ENCODE measurements at regions not wholly inside any gene's neighbourhood (a gene's known extent, or its start where the extent isn't known, plus 50 kb on each side); places are given as distances from the start of the nearest gene placed in this dataset.

GRCh38 chr12:9334964-9335363 lies 126.8 kb upstream of the PZP start:
- TF ChIP-seq SPI1 (IDR thresholded peaks at IDR 0.05; ENCODE audit: borderline replicate concordance, low read depth): no peak
- no peak for TF ChIP-seq GABPA (IDR thresholded peaks at IDR 0.05; ENCODE audit: low read depth)
- no peak for TF ChIP-seq REST (IDR thresholded peaks at IDR 0.05; ENCODE audit: insufficient replicate concordance, low read depth)
- no peak for TF ChIP-seq POLR2AphosphoS5 (IDR thresholded peaks at IDR 0.05; ENCODE audit: low read depth)
- TF ChIP-seq, protein P1, sequence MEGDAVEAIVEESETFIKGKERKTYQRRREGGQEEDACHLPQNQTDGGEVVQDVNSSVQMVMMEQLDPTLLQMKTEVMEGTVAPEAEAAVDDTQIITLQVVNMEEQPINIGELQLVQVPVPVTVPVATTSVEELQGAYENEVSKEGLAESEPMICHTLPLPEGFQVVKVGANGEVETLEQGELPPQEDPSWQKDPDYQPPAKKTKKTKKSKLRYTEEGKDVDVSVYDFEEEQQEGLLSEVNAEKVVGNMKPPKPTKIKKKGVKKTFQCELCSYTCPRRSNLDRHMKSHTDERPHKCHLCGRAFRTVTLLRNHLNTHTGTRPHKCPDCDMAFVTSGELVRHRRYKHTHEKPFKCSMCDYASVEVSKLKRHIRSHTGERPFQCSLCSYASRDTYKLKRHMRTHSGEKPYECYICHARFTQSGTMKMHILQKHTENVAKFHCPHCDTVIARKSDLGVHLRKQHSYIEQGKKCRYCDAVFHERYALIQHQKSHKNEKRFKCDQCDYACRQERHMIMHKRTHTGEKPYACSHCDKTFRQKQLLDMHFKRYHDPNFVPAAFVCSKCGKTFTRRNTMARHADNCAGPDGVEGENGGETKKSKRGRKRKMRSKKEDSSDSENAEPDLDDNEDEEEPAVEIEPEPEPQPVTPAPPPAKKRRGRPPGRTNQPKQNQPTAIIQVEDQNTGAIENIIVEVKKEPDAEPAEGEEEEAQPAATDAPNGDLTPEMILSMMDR (IDR thresholded peaks at IDR 0.05; ENCODE audit: insufficient read depth, low read length): no peak
- Histone ChIP-seq H3K27ac (replicated peaks) (peak overlapping the region; percentile 90), H3K4me3 (replicated peaks; ENCODE audit: insufficient read depth, low read length) (no peak overlapping the region), H3K27me3 (ENCODE audit: insufficient read depth, poor library complexity, severe bottlenecking) (no peaks in the 10 kb centered on the region)
- DNase-seq (ENCODE audit: low read depth in 1 of 2, low spot score in 1 of 2): no peak

GRCh38 chr12:9334041-9334692 lies 126.0 kb upstream of the PZP start:
- H3K27ac ChIP-seq (replicated peaks): peak overlapping the region; percentile 90
- TF ChIP-seq SPI1 (IDR thresholded peaks at IDR 0.05; ENCODE audit: borderline replicate concordance, low read depth) (no peak), GABPA (IDR thresholded peaks at IDR 0.05; ENCODE audit: low read depth) (0 out of 2 replicates have a peak, but pooled peaks have one; percentile 16), REST (IDR thresholded peaks at IDR 0.05; ENCODE audit: insufficient replicate concordance, low read depth) (no peak), POLR2AphosphoS5 (IDR thresholded peaks at IDR 0.05; ENCODE audit: low read depth) (peak; percentile 64)
- TF ChIP-seq, protein P1 (IDR thresholded peaks at IDR 0.05; ENCODE audit: insufficient read depth, low read length): no peak
- DNase-seq (ENCODE audit: low read depth in 1 of 2, low spot score in 1 of 2): peak in 1 of 2 experiments; percentile 87
- no peaks in the 10 kb centered on the region for H3K27me3 ChIP-seq (ENCODE audit: insufficient read depth, poor library complexity, severe bottlenecking)
- no peak overlapping the region for H3K4me3 ChIP-seq (replicated peaks; ENCODE audit: insufficient read depth, low read length)

- peak; percentile 50 to 71 for DNase-seq (ENCODE audit: low read depth in 1 of 2, low spot score in 1 of 2)
- no peaks in the 10 kb centered on the region for H3K27me3 ChIP-seq (ENCODE audit: insufficient read depth, poor library complexity, severe bottlenecking)
- H3K4me3 ChIP-seq (replicated peaks; ENCODE audit: insufficient read depth, low read length): no peak overlapping the region
- peak overlapping the region; percentile 90 for H3K27ac ChIP-seq (replicated peaks)
- no peak for TF ChIP-seq REST (IDR thresholded peaks at IDR 0.05; ENCODE audit: insufficient replicate concordance, low read depth)
- no peak for TF ChIP-seq POLR2AphosphoS5 (IDR thresholded peaks at IDR 0.05; ENCODE audit: low read depth)
- no peak for TF ChIP-seq SPI1 (IDR thresholded peaks at IDR 0.05; ENCODE audit: borderline replicate concordance, low read depth)
- TF ChIP-seq GABPA (IDR thresholded peaks at IDR 0.05; ENCODE audit: low read depth): no peak
- TF ChIP-seq, protein P1 (IDR thresholded peaks at IDR 0.05; ENCODE audit: insufficient read depth, low read length): no peak
Measured at GRCh38 chr12:9333161-9333560, 125.0 kb upstream of the PZP start.

Measured in HL-60 (cell line).